ENCODE measurements at regions not wholly inside any gene's neighbourhood (a gene's known extent, or its start where the extent isn't known, plus 50 kb on each side); places are given as distances from the start of the nearest gene placed in this dataset.

GRCh38 chr4:151942971-151943370 lies 182.2 kb upstream of the GATB start:
- TF ChIP-seq GLIS1 (tag by site-specific recombination; IDR thresholded peaks at IDR 0.05), result no peak
- TF ChIP-seq ZIC2 (tag by site-specific recombination; IDR thresholded peaks at IDR 0.05), result no peak
- TF ChIP-seq CTCF (tag by site-specific recombination; IDR thresholded peaks at IDR 0.05), result no peak
- no peak for TF ChIP-seq ZNF24 (tag by site-specific recombination; IDR thresholded peaks at IDR 0.05)
- TF ChIP-seq ZNF324 (tag by site-specific recombination; IDR thresholded peaks at IDR 0.05), result no peak
- TF ChIP-seq ZNF121 (tag by site-specific recombination; IDR thresholded peaks at IDR 0.05), result no peak
- TF ChIP-seq ZNF645 (tag by site-specific recombination; IDR thresholded peaks at IDR 0.05), result no peak
- no peak for TF ChIP-seq BCL6B (tag by site-specific recombination; IDR thresholded peaks at IDR 0.05)
- TF ChIP-seq ZNF292 (tag by site-specific recombination; IDR thresholded peaks at IDR 0.05; ENCODE audit: borderline replicate concordance, low read depth), result no peak
- TF ChIP-seq TSHZ1 (tag by site-specific recombination; IDR thresholded peaks at IDR 0.05; ENCODE audit: borderline replicate concordance), result no peak
